HEK293T (cell line): ENCODE measurements at regions not wholly inside any gene's neighbourhood (a gene's known extent, or its start where the extent isn't known, plus 50 kb on each side); places are given as distances from the start of the nearest gene placed in this dataset.

Experiments used
- CTCF ChIA-PET: fragments of 350-600 bp; formaldehyde crosslinking; extraction: SDS; loops from one replicate; lab custom pipeline; 2021; ENCODE audit warnings: antibody characterized with exemption, inconsistent platforms; lab: Yijun Ruan, JAX
- POLR2A ChIA-PET: fragments of 350-600 bp; formaldehyde crosslinking; extraction: SDS; loops from one replicate; lab custom pipeline; 2020; ENCODE audit warnings: antibody characterized with exemption, inconsistent platforms; lab: Yijun Ruan, JAX
- DNase-seq: peaks from one replicate; pipeline ENCODE4 v3.0.0; 2012; ENCODE audit warnings: mixed read lengths; ENCODE audit errors: extremely low spot score
- ARNT ChIP-seq: fragments of 450-650 bp; IDR thresholded peaks from 2 replicates; pipeline ENCODE4 v1.6.1; 2017; ENCODE audit warnings: mild to moderate bottlenecking
- BHLHE40 ChIP-seq: fragments of 450-650 bp; IDR thresholded peaks from 2 replicates; pipeline ENCODE4 v1.6.1; 2016; ENCODE audit warnings: mild to moderate bottlenecking, moderate library complexity, borderline replicate concordance
- CTBP1 ChIP-seq: fragments of 450-650 bp; IDR thresholded peaks from 2 replicates; pipeline ENCODE4 v1.6.1; 2016; ENCODE audit warnings: borderline replicate concordance
- ELF4 ChIP-seq: fragments of 450-650 bp; IDR thresholded peaks from 2 replicates; pipeline ENCODE4 v1.6.1; 2017; ENCODE audit warnings: antibody characterized with exemption
- FOXA1 ChIP-seq: fragments of 450-650 bp; IDR thresholded peaks from 2 replicates; pipeline ENCODE4 v1.6.1; 2016; ENCODE audit warnings: mild to moderate bottlenecking
- FOXK2 ChIP-seq: fragments of 450-650 bp; IDR thresholded peaks from 2 replicates; pipeline ENCODE4 v1.6.1; 2016; ENCODE audit warnings: mild to moderate bottlenecking
- FOXM1 ChIP-seq: fragments of 450-650 bp; IDR thresholded peaks from 2 replicates; pipeline ENCODE4 v1.6.1; 2017; ENCODE audit warnings: mild to moderate bottlenecking, borderline replicate concordance
- HDGF ChIP-seq: fragments of 450-650 bp; IDR thresholded peaks from 2 replicates; pipeline ENCODE4 v1.6.1; 2017; ENCODE audit warnings: antibody characterized with exemption, borderline replicate concordance
- L3MBTL2 ChIP-seq: fragments of 450-650 bp; conservative IDR thresholded peaks from 2 replicates; pipeline ENCODE4 v1.6.1; 2016; ENCODE audit warnings: mild to moderate bottlenecking
- LEF1 ChIP-seq: fragments of 450-650 bp; IDR thresholded peaks from 2 replicates; pipeline ENCODE4 v1.6.1; 2017; ENCODE audit warnings: mild to moderate bottlenecking, borderline replicate concordance
- NFRKB ChIP-seq: fragments of 450-650 bp; IDR thresholded peaks from 2 replicates; pipeline ENCODE4 v1.6.1; 2016; ENCODE audit warnings: mild to moderate bottlenecking, moderate library complexity
- PKNOX1 ChIP-seq: fragments of 450-650 bp; IDR thresholded peaks from 2 replicates; pipeline ENCODE4 v1.6.1; 2016
- SP1 ChIP-seq: fragments of 450-650 bp; IDR thresholded peaks from 2 replicates; pipeline ENCODE4 v1.6.1; 2017
- SUZ12 ChIP-seq: fragments of 450-650 bp; IDR thresholded peaks from 2 replicates; pipeline ENCODE4 v1.6.1; 2016; ENCODE audit warnings: mild to moderate bottlenecking
- TARDBP ChIP-seq: fragments of 450-650 bp; IDR thresholded peaks from 2 replicates; pipeline ENCODE4 v1.6.1; 2016
- ZNF384 ChIP-seq: fragments of 450-650 bp; IDR thresholded peaks from 2 replicates; pipeline ENCODE4 v1.6.1; 2016

- DNase-seq, result no peak
- TF ChIP-seq FOXM1 (no peak), BHLHE40 (no peak), TARDBP (no peak), SUZ12 (no peak), LEF1 (no peak), SP1 (no peak), PKNOX1 (no peak), HDGF (no peak), FOXA1 (no peak), ZNF384 (no peak), NFRKB (no peak), L3MBTL2 (no peak), CTBP1 (no peak), FOXK2 (no peak), ARNT (no peak), ELF4 (no peak)
- ChIA-PET CTCF (interaction anchor here (0.5 to 0.6 kb wide), 2 partner anchors 15 to 34 kb away, joined by 3 to 4 read pairs; no protein-coding TSS in a partner anchor), POLR2A (no interaction called here)
Measured at GRCh38 chr6:109229536-109229935, 134.2 kb downstream of the CEP57L1 start.

GRCh38 chr6:109227646-109228045, 132.3 kb downstream of the CEP57L1 start:
- TF ChIP-seq HDGF (no peak), NFRKB (no peak), SUZ12 (no peak), ARNT (no peak), LEF1 (no peak), ZNF384 (no peak), ELF4 (no peak), CTBP1 (no peak), PKNOX1 (no peak), TARDBP (no peak), FOXM1 (no peak), FOXK2 (no peak), SP1 (no peak), L3MBTL2 (no peak), FOXA1 (no peak), BHLHE40 (no peak)
- ChIA-PET CTCF (no interaction called here), POLR2A (no interaction called here)
- no peak for DNase-seq

GRCh38 chr6:109226353-109226752, 131.0 kb downstream of the CEP57L1 start:
- POLR2A ChIA-PET, result no interaction called here
- TF ChIP-seq BHLHE40, result no peak
- TF ChIP-seq FOXK2, result no peak
- TF ChIP-seq HDGF, result no peak
- no peak for TF ChIP-seq ARNT
- no peak for TF ChIP-seq PKNOX1
- no peak for DNase-seq
- CTCF ChIA-PET, result no interaction called here

GRCh38 chr6:109225946-109226345, 130.6 kb downstream of the CEP57L1 start:
- CTCF ChIA-PET, result no interaction called here
- DNase-seq, result no peak
- POLR2A ChIA-PET, result interaction anchor here (1.0 kb wide), 1 partner anchor 157 kb away, joined by 3 read pairs; no protein-coding TSS in a partner anchor
- TF ChIP-seq LEF1 (no peak), FOXK2 (no peak), SUZ12 (no peak), SP1 (no peak), CTBP1 (no peak)

- DNase-seq, result no peak
- TF ChIP-seq SP1 (no peak), ZNF384 (no peak), L3MBTL2 (no peak), NFRKB (no peak), ELF4 (no peak), LEF1 (no peak), FOXA1 (no peak), ARNT (no peak), TARDBP (no peak)
- POLR2A ChIA-PET, result interaction anchor here (1.0 kb wide), 1 partner anchor 158 kb away, joined by 3 read pairs; no protein-coding TSS in a partner anchor
- CTCF ChIA-PET, result no interaction called here
Measured at GRCh38 chr6:109224994-109225393, 129.7 kb downstream of the CEP57L1 start.

GRCh38 chr6:109224107-109224875, 129.0 kb downstream of the CEP57L1 start:
- DNase-seq, result no peak
- TF ChIP-seq L3MBTL2, result no peak
- TF ChIP-seq HDGF, result no peak
- TF ChIP-seq FOXM1, result no peak
- TF ChIP-seq ARNT, result no peak
- ChIA-PET POLR2A (no interaction called here), CTCF (no interaction called here)
